GM23338 (cell line): ENCODE measurements at regions not wholly inside any gene's neighbourhood (a gene's known extent, or its start where the extent isn't known, plus 50 kb on each side); places are given as distances from the start of the nearest gene placed in this dataset.

Experiments used
- ATAC-seq: fragments of 200-7000 bp; cut with Tn5 transposase; 3 replicates; pipeline ENCODE4 v1.9.1; 2020
- DNase-seq: peaks from one replicate; pipeline ENCODE4 v3.0.0-alpha.2; 2015; ENCODE audit warnings: low spot score
- H2AFZ ChIP-seq: fragments of 200-600 bp; sonication (generic); 2 replicates; pipeline ENCODE4 v1.8.0; 2016; ENCODE audit warnings: antibody characterized with exemption, mild to moderate bottlenecking, moderate library complexity
- H3F3A ChIP-seq: fragments of 200-600 bp; sonication (generic); replicated peaks from 2 replicates; pipeline ENCODE4 v1.8.0; 2017; ENCODE audit warnings: antibody characterized with exemption, mixed run types, low read depth
- H3K27ac ChIP-seq: fragments of 200-600 bp; sonication (generic); 2 replicates; pipeline ENCODE4 v1.6.1; 2016; ENCODE audit warnings: low read depth
- H3K27me3 ChIP-seq: fragments of 200-600 bp; sonication (generic); 2 replicates; pipeline ENCODE4 v1.8.0; 2016; ENCODE audit warnings: mild to moderate bottlenecking, mixed run types, moderate library complexity; ENCODE audit not compliant: insufficient read depth
- H3K36me3 ChIP-seq: fragments of 200-600 bp; sonication (generic); 2 replicates; pipeline ENCODE4 v1.8.0; 2016; ENCODE audit warnings: mild to moderate bottlenecking; ENCODE audit not compliant: insufficient read depth
- H3K4me1 ChIP-seq: fragments of 200-600 bp; sonication (generic); 2 replicates; pipeline ENCODE4 v1.8.0; 2016; ENCODE audit warnings: mild to moderate bottlenecking, moderate library complexity; ENCODE audit not compliant: insufficient read depth
- H3K4me2 ChIP-seq: fragments of 200-600 bp; sonication (generic); 2 replicates; pipeline ENCODE4 v1.7.1; 2017; ENCODE audit warnings: mixed run types
- H3K4me3 ChIP-seq: fragments of 200-600 bp; sonication (generic); 2 replicates; pipeline ENCODE4 v1.6.1; 2016; ENCODE audit warnings: mixed run types
- H3K79me2 ChIP-seq: fragments of 200-600 bp; sonication (generic); replicated peaks from 2 replicates; pipeline ENCODE4 v1.8.0; 2017; ENCODE audit warnings: mild to moderate bottlenecking; ENCODE audit not compliant: insufficient read depth
- H3K9me2 ChIP-seq: fragments of 200-600 bp; sonication (generic); 2 replicates; pipeline ENCODE4 v1.8.0; 2017; ENCODE audit not compliant: insufficient read depth
- H4K20me1 ChIP-seq: fragments of 200-600 bp; sonication (generic); replicated peaks from 2 replicates; pipeline ENCODE4 v1.8.0; 2017; ENCODE audit warnings: mild to moderate bottlenecking; ENCODE audit not compliant: insufficient read depth
- H3K27ac Mint-ChIP-seq: 2 replicates; pipeline ENCODE4 v1.8.0; 2020; ENCODE audit warnings: inconsistent platforms, mild to moderate bottlenecking, moderate library complexity, mixed read lengths
- H3K27me3 Mint-ChIP-seq: 3 replicates; pipeline ENCODE4 v1.8.0; 2022; ENCODE audit warnings: low read depth, mild to moderate bottlenecking, moderate library complexity, mixed read lengths, inconsistent platforms; ENCODE audit not compliant: insufficient read depth, poor library complexity
- H3K36me3 Mint-ChIP-seq: 3 replicates; pipeline ENCODE4 v1.8.0; 2021; ENCODE audit warnings: low read depth, mild to moderate bottlenecking, inconsistent platforms, moderate library complexity, mixed read lengths
- H3K4me1 Mint-ChIP-seq: 3 replicates; pipeline ENCODE4 v1.8.0; 2020; ENCODE audit warnings: mild to moderate bottlenecking, inconsistent platforms, mixed read lengths
- H3K4me3 Mint-ChIP-seq: 3 replicates; pipeline ENCODE4 v1.8.0; 2021; ENCODE audit warnings: moderate library complexity, mild to moderate bottlenecking, inconsistent platforms, mixed read lengths
- H3K9me3 Mint-ChIP-seq: 3 replicates; pipeline ENCODE4 v1.8.0; 2020; ENCODE audit warnings: moderate library complexity, mild to moderate bottlenecking, inconsistent platforms, mixed read lengths
- CREB1 ChIP-seq: fragments of 250-450 bp; sonication (Bioruptor Pico); IDR thresholded peaks from 2 replicates; pipeline ENCODE4 v1.5.0; 2020; ENCODE audit warnings: low read depth, mild to moderate bottlenecking, moderate library complexity
- EZH2 ChIP-seq: fragments of 200-600 bp; sonication (generic); IDR thresholded peaks from one replicate; pipeline ENCODE4 v1.8.0; 2017; ENCODE audit warnings: antibody characterized with exemption, mild to moderate bottlenecking, low read depth; ENCODE audit not compliant: unreplicated experiment
- EZH2phosphoT487 ChIP-seq: fragments of 200-600 bp; sonication (generic); IDR thresholded peaks from one replicate; pipeline ENCODE4 v1.8.1; 2018; ENCODE audit warnings: antibody characterized with exemption; ENCODE audit not compliant: unreplicated experiment
- JUNB ChIP-seq: IDR thresholded peaks from one replicate; pipeline ENCODE4 v1.6.1; 2016; ENCODE audit warnings: antibody characterized with exemption; ENCODE audit not compliant: unreplicated experiment
- NANOG ChIP-seq: IDR thresholded peaks from 2 replicates; pipeline ENCODE4 v1.6.1; 2016; ENCODE audit warnings: antibody characterized with exemption, borderline replicate concordance
- POLR2AphosphoS5 ChIP-seq: IDR thresholded peaks from 2 replicates; pipeline ENCODE4 v1.6.1; 2016; ENCODE audit warnings: antibody characterized with exemption, low read depth
- STAT1 ChIP-seq: IDR thresholded peaks from one replicate; pipeline ENCODE4 v1.6.1; 2016; ENCODE audit warnings: antibody characterized with exemption; ENCODE audit not compliant: unreplicated experiment
- ZNF114 ChIP-seq: fragments of 250-450 bp; sonication (Bioruptor Pico); IDR thresholded peaks from 2 replicates; pipeline ENCODE4 v1.5.0; 2020; ENCODE audit warnings: mild to moderate bottlenecking, moderate library complexity
- ZNF331 ChIP-seq: fragments of 250-450 bp; sonication (Bioruptor Pico); IDR thresholded peaks from 2 replicates; pipeline ENCODE4 v1.5.0; 2020; ENCODE audit warnings: low read depth, mild to moderate bottlenecking, moderate library complexity
- TF ChIP-seq, protein P1 (sequence below), 2 experiments: fragments of 200-600 bp in 1 of 2; sonication (generic) in 1 of 2; conservative IDR thresholded peaks; 2 replicates each; pipeline versions ENCODE4 v1.5.1 to v1.6.1; 2016 to 2017; ENCODE audit warnings: antibody characterized with exemption in 2 of 2, low read depth in 2 of 2, mild to moderate bottlenecking in 2 of 2, moderate library complexity in 1 of 2
- TF ChIP-seq, protein P2 (sequence below): IDR thresholded peaks from 2 replicates; pipeline ENCODE4 v1.6.1; 2016; ENCODE audit warnings: antibody characterized with exemption
- TF ChIP-seq, protein P3 (sequence below): fragments of 250-450 bp; sonication (Bioruptor Pico); IDR thresholded peaks from 2 replicates; pipeline ENCODE4 v1.5.0; 2020; ENCODE audit warnings: mild to moderate bottlenecking, moderate library complexity
- TF ChIP-seq, protein P4 (sequence below): IDR thresholded peaks from one replicate; pipeline ENCODE4 v1.6.1; 2018; ENCODE audit warnings: antibody characterized with exemption; ENCODE audit not compliant: unreplicated experiment

DNA sequence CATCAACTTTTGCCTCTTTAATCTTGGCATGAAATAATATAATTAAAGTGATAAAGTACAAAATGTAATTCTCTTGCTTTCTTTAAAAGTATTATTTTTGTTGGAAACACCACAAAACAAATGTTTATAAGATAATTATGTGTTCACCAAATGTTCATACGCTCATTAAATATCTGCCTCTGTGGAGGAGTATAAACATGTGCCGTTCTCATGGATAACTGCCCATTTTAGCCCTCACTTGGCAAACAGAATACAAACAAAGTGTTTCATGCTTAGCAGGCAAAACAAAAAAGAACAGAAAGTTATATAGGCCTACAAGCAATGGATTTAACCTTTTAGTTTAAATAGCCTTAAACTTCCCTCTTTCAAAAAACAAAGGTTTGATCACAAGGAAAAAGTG lies 800.5 kb upstream of the DIAPH2 start:
- Mint-ChIP-seq H3K4me3 (no peak overlapping the region), H3K27me3 (no peaks in the 10 kb centered on the region), H3K27ac (no peak overlapping the region), H3K4me1 (no peaks in the 10 kb centered on the region), H3K36me3 (no peaks in the 10 kb centered on the region), H3K9me3 (no peaks in the 10 kb centered on the region)
- TF ChIP-seq NANOG (no peak), POLR2AphosphoS5 (no peak), ZNF114 (CRISPR knock-in tag) (no peak), STAT1 (no peak), ZNF331 (CRISPR knock-in tag) (no peak), JUNB (no peak), CREB1 (CRISPR knock-in tag) (no peak), EZH2phosphoT487 (no peak), EZH2 (no peak)
- TF ChIP-seq, protein P1, sequence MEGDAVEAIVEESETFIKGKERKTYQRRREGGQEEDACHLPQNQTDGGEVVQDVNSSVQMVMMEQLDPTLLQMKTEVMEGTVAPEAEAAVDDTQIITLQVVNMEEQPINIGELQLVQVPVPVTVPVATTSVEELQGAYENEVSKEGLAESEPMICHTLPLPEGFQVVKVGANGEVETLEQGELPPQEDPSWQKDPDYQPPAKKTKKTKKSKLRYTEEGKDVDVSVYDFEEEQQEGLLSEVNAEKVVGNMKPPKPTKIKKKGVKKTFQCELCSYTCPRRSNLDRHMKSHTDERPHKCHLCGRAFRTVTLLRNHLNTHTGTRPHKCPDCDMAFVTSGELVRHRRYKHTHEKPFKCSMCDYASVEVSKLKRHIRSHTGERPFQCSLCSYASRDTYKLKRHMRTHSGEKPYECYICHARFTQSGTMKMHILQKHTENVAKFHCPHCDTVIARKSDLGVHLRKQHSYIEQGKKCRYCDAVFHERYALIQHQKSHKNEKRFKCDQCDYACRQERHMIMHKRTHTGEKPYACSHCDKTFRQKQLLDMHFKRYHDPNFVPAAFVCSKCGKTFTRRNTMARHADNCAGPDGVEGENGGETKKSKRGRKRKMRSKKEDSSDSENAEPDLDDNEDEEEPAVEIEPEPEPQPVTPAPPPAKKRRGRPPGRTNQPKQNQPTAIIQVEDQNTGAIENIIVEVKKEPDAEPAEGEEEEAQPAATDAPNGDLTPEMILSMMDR (conservative IDR thresholded peaks at IDR 0.05; ENCODE audit: low read depth in 2 of 2), result no peak
- TF ChIP-seq, protein P2, sequence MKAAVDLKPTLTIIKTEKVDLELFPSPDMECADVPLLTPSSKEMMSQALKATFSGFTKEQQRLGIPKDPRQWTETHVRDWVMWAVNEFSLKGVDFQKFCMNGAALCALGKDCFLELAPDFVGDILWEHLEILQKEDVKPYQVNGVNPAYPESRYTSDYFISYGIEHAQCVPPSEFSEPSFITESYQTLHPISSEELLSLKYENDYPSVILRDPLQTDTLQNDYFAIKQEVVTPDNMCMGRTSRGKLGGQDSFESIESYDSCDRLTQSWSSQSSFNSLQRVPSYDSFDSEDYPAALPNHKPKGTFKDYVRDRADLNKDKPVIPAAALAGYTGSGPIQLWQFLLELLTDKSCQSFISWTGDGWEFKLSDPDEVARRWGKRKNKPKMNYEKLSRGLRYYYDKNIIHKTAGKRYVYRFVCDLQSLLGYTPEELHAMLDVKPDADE, result no peak
- TF ChIP-seq, protein P3, sequence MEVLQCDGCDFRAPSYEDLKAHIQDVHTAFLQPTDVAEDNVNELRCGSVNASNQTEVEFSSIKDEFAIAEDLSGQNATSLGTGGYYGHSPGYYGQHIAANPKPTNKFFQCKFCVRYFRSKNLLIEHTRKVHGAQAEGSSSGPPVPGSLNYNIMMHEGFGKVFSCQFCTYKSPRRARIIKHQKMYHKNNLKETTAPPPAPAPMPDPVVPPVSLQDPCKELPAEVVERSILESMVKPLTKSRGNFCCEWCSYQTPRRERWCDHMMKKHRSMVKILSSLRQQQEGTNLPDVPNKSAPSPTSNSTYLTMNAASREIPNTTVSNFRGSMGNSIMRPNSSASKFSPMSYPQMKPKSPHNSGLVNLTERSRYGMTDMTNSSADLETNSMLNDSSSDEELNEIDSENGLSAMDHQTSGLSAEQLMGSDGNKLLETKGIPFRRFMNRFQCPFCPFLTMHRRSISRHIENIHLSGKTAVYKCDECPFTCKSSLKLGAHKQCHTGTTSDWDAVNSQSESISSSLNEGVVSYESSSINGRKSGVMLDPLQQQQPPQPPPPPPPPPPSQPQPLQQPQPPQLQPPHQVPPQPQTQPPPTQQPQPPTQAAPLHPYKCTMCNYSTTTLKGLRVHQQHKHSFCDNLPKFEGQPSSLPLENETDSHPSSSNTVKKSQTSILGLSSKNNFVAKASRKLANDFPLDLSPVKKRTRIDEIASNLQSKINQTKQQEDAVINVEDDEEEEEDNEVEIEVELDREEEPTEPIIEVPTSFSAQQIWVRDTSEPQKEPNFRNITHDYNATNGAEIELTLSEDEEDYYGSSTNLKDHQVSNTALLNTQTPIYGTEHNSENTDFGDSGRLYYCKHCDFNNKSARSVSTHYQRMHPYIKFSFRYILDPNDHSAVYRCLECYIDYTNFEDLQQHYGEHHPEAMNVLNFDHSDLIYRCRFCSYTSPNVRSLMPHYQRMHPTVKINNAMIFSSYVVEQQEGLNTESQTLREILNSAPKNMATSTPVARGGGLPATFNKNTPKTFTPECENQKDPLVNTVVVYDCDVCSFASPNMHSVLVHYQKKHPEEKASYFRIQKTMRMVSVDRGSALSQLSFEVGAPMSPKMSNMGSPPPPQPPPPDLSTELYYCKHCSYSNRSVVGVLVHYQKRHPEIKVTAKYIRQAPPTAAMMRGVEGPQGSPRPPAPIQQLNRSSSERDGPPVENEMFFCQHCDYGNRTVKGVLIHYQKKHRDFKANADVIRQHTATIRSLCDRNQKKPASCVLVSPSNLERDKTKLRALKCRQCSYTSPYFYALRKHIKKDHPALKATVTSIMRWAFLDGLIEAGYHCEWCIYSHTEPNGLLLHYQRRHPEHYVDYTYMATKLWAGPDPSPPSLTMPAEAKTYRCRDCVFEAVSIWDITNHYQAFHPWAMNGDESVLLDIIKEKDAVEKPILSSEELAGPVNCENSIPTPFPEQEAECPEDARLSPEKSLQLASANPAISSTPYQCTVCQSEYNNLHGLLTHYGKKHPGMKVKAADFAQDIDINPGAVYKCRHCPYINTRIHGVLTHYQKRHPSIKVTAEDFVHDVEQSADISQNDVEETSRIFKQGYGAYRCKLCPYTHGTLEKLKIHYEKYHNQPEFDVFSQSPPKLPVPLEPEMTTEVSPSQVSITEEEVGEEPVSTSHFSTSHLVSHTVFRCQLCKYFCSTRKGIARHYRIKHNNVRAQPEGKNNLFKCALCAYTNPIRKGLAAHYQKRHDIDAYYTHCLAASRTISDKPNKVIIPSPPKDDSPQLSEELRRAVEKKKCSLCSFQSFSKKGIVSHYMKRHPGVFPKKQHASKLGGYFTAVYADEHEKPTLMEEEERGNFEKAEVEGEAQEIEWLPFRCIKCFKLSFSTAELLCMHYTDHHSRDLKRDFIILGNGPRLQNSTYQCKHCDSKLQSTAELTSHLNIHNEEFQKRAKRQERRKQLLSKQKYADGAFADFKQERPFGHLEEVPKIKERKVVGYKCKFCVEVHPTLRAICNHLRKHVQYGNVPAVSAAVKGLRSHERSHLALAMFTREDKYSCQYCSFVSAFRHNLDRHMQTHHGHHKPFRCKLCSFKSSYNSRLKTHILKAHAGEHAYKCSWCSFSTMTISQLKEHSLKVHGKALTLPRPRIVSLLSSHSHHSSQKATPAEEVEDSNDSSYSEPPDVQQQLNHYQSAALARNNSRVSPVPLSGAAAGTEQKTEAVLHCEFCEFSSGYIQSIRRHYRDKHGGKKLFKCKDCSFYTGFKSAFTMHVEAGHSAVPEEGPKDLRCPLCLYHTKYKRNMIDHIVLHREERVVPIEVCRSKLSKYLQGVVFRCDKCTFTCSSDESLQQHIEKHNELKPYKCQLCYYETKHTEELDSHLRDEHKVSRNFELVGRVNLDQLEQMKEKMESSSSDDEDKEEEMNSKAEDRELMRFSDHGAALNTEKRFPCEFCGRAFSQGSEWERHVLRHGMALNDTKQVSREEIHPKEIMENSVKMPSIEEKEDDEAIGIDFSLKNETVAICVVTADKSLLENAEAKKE, result no peak
- TF ChIP-seq, protein P4, sequence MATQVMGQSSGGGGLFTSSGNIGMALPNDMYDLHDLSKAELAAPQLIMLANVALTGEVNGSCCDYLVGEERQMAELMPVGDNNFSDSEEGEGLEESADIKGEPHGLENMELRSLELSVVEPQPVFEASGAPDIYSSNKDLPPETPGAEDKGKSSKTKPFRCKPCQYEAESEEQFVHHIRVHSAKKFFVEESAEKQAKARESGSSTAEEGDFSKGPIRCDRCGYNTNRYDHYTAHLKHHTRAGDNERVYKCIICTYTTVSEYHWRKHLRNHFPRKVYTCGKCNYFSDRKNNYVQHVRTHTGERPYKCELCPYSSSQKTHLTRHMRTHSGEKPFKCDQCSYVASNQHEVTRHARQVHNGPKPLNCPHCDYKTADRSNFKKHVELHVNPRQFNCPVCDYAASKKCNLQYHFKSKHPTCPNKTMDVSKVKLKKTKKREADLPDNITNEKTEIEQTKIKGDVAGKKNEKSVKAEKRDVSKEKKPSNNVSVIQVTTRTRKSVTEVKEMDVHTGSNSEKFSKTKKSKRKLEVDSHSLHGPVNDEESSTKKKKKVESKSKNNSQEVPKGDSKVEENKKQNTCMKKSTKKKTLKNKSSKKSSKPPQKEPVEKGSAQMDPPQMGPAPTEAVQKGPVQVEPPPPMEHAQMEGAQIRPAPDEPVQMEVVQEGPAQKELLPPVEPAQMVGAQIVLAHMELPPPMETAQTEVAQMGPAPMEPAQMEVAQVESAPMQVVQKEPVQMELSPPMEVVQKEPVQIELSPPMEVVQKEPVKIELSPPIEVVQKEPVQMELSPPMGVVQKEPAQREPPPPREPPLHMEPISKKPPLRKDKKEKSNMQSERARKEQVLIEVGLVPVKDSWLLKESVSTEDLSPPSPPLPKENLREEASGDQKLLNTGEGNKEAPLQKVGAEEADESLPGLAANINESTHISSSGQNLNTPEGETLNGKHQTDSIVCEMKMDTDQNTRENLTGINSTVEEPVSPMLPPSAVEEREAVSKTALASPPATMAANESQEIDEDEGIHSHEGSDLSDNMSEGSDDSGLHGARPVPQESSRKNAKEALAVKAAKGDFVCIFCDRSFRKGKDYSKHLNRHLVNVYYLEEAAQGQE, result no peak
- no peaks in the 10 kb centered on the region for H3K79me2 ChIP-seq
- H3F3A ChIP-seq, result no peaks in the 10 kb centered on the region
- no peak overlapping the region for H3K4me3 ChIP-seq
- no peak overlapping the region for H3K27ac ChIP-seq
- ATAC-seq (no peak), DNase-seq (no peak)
- H2AFZ ChIP-seq, result no peak overlapping the region
- no peaks in the 10 kb centered on the region for H3K9me2 ChIP-seq
- no peaks in the 10 kb centered on the region for H3K36me3 ChIP-seq
- no peak overlapping the region for H3K4me2 ChIP-seq
- no peaks in the 10 kb centered on the region for H3K27me3 ChIP-seq
- H3K4me1 ChIP-seq, result no peaks in the 10 kb centered on the region
- H4K20me1 ChIP-seq, result no peaks in the 10 kb centered on the region
